Activated CD8-positive, alpha-beta memory T cell treated with anti-CD3 and anti-CD28 coated beads, Interleukin-2, amount 10 ng/mL, durations not matched to agents 7 days and 5 days (primary cell): ENCODE measurements at regions not wholly inside any gene's neighbourhood (a gene's known extent, or its start where the extent isn't known, plus 50 kb on each side); places are given as distances from the start of the nearest gene placed in this dataset.
A peak's percentile ranks its signal among the peaks of the same experiment; 100 is the strongest.

ENCODE experiments used
- ATAC-seq: fragments of 150-1000 bp; cut with Tn5 transposase; one replicate; pipeline ENCODE4 v1.10.0; 2021; ENCODE audit warnings: moderate library complexity
- CTCF ChIA-PET: fragments of 350-600 bp; sonication (Branson Sonifier 250); formaldehyde crosslinking; loops from one replicate; lab custom pipeline; 2021; ENCODE audit warnings: antibody characterized with exemption; lab: Charles Lee
- DNase-seq: peaks from one replicate; pipeline ENCODE4 v3.0.0-alpha.2; 2020
- H3K27ac Mint-ChIP-seq: one replicate; pipeline ENCODE4 v1.8.0; 2021; ENCODE audit warnings: mild to moderate bottlenecking, mixed read lengths
- H3K27me3 Mint-ChIP-seq: one replicate; pipeline ENCODE4 v1.8.0; 2021; ENCODE audit warnings: mixed read lengths
- H3K36me3 Mint-ChIP-seq: one replicate; pipeline ENCODE4 v1.8.0; 2021; ENCODE audit warnings: mild to moderate bottlenecking, mixed read lengths
- H3K4me1 Mint-ChIP-seq: one replicate; pipeline ENCODE4 v1.8.0; 2021; ENCODE audit warnings: mixed read lengths
- H3K4me3 Mint-ChIP-seq: one replicate; pipeline ENCODE4 v1.8.0; 2021; ENCODE audit warnings: mild to moderate bottlenecking, moderate library complexity, mixed read lengths
- H3K9me3 Mint-ChIP-seq: one replicate; pipeline ENCODE4 v1.8.0; 2022; ENCODE audit warnings: low read depth, mixed read lengths
- microRNA-seq: library from miRNA; unstranded; fragments of <30 nt; microRNA quantifications from one replicate; pipeline ENCODE4 v1.2.0, GENCODE V29; 2022

DNA sequence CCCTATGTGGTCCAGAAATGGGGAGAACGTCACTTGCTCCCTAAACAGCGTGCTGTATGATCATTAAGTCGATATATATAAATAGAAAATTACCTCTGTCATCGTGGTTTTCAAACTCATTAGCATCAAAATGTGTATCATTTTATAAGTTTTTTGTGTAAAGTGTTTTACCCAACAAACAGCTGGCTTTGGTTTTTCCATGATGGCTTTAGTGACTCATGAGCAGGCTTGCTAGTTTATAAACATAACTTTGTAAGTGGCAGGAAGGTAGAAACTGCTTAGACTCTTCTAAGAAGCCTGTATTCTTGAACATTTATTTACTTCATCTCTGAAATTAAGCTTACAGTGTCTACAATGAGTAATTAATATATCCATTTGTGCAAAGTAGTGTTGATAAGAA is 108.4 kb upstream of the DIPK2B start:
- ATAC-seq, result no peak
- peaks cover 5% of the 10 kb centered on the region for H3K27me3 Mint-ChIP-seq

DNA sequence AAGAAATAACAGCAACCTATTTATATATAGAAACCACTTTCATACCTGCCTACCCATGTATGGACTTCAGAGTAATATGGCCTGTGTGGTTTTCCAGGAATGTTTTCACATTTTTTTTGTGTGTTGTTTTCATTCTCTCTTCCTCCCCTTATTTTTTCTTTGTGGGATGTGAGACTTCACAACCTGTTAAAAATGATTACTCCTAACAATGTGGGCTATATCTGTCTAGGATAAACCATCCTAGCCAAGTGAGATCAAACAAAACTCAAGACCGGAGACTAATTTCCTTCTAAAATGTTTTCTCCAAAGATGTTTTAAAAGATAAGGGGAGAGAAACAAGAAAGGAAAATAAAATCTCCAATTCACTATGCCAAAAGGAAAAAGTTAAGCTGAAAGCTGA is 106.1 kb upstream of the DIPK2B start:
- no peaks in the 10 kb centered on the region for H3K36me3 Mint-ChIP-seq
- H3K4me1 Mint-ChIP-seq, result no peaks in the 10 kb centered on the region
- H3K27me3 Mint-ChIP-seq, result peaks cover 3% of the 10 kb centered on the region
- no peak overlapping the region for H3K4me3 Mint-ChIP-seq
- no peak overlapping the region for H3K27ac Mint-ChIP-seq
- CTCF ChIA-PET, result no interaction called here
- ATAC-seq (no peak), DNase-seq (no peak)
- no peaks in the 10 kb centered on the region for H3K9me3 Mint-ChIP-seq

More for the DNA sequence above, 108.4 kb upstream of the DIPK2B start:
- H3K4me3 Mint-ChIP-seq, result no peak overlapping the region
- no peaks in the 10 kb centered on the region for H3K9me3 Mint-ChIP-seq
- H3K4me1 Mint-ChIP-seq, result no peaks in the 10 kb centered on the region
- H3K36me3 Mint-ChIP-seq, result no peaks in the 10 kb centered on the region
- H3K27ac Mint-ChIP-seq, result no peak overlapping the region
- CTCF ChIA-PET, result no interaction called here
- no peak for DNase-seq

DNA sequence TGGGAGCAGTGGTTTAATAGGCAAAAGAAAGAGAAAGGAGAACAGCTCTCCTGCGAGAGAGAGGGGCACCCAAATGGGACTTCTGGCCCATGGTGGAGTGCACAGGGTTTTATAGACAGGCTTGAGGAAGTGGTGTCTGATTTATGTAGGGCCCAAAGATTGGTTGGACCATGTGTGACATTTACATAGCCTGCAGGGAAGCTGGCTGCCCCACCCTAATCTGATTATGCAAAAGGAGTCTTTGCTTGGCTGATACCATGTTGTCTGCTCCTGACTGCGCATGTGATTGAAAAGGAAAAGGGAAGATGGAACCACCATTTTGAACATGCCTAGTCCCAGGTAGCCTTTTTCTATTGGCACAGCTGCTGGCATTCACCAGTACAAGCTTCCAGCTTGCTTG is 100.0 kb upstream of the DIPK2B start:
- no peak overlapping the region for H3K27ac Mint-ChIP-seq
- H3K4me1 Mint-ChIP-seq, result no peaks in the 10 kb centered on the region
- no peaks in the 10 kb centered on the region for H3K27me3 Mint-ChIP-seq
- H3K36me3 Mint-ChIP-seq, result no peaks in the 10 kb centered on the region
- H3K9me3 Mint-ChIP-seq, result no peaks in the 10 kb centered on the region
- ATAC-seq (no peak), DNase-seq (no peak)
- CTCF ChIA-PET, result no interaction called here
- no peak overlapping the region for H3K4me3 Mint-ChIP-seq

DNA sequence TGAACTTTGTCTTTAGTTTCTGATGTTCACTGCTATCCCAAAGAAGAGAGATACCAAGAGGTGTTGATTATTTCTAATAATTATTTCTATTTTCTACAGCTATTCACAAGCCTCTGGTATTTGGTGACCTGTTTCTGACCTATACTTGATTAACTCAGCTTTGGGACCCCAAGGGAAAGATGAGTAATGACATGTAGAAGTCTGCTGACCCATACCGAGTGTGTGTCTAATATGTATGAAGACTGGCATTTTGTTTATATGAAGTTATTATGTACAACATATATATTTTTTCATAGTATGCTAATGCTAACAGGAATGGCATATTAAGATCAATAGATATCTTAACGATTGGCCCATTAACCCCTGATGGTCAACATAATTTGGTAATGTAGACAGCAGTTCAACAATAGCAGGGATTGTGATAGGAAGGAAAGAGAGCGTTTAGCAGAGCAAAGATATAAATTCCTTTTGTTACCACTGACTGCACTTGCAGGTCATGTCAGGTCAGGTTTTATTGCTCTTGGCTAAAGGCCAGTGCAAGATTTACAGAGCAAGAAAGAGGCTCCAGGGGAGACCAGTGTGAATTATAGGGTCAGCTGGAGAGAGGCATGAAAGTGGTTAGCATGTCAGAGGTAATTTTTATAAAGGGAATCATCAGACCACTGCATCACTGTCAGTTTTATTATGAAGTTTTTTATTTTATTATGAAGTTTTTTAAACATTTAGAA is 94.7 kb upstream of the DIPK2B start:
- H3K9me3 Mint-ChIP-seq, result no peaks in the 10 kb centered on the region
- ATAC-seq, result no peak
- no peaks in the 10 kb centered on the region for H3K4me1 Mint-ChIP-seq
- no peaks in the 10 kb centered on the region for H3K36me3 Mint-ChIP-seq
- no peak overlapping the region for H3K4me3 Mint-ChIP-seq
- H3K27me3 Mint-ChIP-seq, result no peaks in the 10 kb centered on the region
- DNase-seq, result no peak
- CTCF ChIA-PET, result no interaction called here
- no peak overlapping the region for H3K27ac Mint-ChIP-seq

DNA sequence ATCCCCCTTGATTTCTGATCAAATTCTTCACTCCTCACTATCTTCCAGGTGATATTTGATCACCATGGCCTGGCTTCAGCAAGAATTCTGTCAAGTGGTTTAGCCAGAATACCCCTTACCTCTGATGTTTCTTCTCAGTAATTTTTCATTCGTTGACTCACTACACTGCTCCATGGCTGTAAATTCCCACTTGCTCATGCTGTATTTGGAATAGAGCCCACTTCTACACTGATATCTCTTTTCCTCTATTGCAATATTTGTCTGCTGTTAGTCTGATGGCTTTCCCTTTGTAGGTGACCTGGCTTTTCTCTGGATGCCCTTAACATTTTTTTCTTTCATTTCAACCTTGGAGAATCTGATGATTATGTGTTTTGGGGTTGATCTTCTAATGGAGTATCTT is 73.9 kb upstream of the DIPK2B start:
- DNase-seq (no peak), ATAC-seq (no peak)
- CTCF ChIA-PET, result no interaction called here
- no peaks in the 10 kb centered on the region for H3K27me3 Mint-ChIP-seq
- no peaks in the 10 kb centered on the region for H3K9me3 Mint-ChIP-seq
- H3K27ac Mint-ChIP-seq, result no peak overlapping the region
- H3K4me3 Mint-ChIP-seq, result no peak overlapping the region
- no peaks in the 10 kb centered on the region for H3K4me1 Mint-ChIP-seq
- no peaks in the 10 kb centered on the region for H3K36me3 Mint-ChIP-seq

DNA sequence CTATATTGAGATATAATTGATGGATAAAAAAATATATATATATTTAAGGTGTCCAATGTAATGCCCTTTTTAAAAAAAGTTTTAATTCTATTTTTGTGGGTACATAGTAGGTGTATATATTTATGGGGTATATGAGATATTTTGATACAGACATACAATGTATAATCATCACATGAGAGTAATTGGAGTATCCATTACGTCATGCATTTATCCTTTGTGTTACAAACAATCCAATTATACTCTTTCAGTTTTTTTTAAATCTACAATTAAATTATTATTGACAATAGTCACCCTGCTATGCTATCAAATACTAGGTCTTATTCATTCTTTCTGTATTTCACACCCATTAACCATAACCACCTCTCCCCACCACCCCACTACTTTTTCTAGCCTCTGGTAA is 66.3 kb upstream of the DIPK2B start:
- Mint-ChIP-seq H3K4me3 (no peak overlapping the region), H3K4me1 (no peaks in the 10 kb centered on the region), H3K9me3 (no peaks in the 10 kb centered on the region), H3K27me3 (no peaks in the 10 kb centered on the region), H3K36me3 (no peaks in the 10 kb centered on the region), H3K27ac (no peak overlapping the region)
- ATAC-seq (no peak), DNase-seq (no peak)
- CTCF ChIA-PET, result no interaction called here

DNA sequence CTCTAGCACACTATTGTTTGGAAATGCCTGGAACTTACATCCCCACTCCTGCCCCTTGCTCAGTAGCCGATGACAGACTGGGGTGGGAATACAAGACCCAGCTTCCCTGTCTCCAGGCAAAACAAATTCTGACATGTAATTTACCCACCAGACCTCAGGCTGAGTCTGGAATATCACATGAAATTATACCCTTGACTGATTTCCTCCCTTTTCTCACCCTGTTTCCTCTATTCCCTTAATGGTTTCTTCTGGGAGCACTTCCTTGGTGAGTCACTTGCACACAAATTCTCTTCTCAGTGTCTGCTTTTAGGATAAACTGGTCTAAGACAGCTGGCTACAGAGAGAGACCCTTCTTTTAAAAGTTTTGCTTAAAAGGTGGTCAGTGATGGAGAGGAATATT is 65.8 kb upstream of the DIPK2B start:
- H3K4me3 Mint-ChIP-seq, result no peak overlapping the region
- H3K27ac Mint-ChIP-seq, result no peak overlapping the region
- no peaks in the 10 kb centered on the region for H3K27me3 Mint-ChIP-seq
- no peak for ATAC-seq
- CTCF ChIA-PET, result no interaction called here
- no peak for DNase-seq
- H3K9me3 Mint-ChIP-seq, result no peaks in the 10 kb centered on the region
- H3K4me1 Mint-ChIP-seq, result no peaks in the 10 kb centered on the region
- H3K36me3 Mint-ChIP-seq, result no peaks in the 10 kb centered on the region

DNA sequence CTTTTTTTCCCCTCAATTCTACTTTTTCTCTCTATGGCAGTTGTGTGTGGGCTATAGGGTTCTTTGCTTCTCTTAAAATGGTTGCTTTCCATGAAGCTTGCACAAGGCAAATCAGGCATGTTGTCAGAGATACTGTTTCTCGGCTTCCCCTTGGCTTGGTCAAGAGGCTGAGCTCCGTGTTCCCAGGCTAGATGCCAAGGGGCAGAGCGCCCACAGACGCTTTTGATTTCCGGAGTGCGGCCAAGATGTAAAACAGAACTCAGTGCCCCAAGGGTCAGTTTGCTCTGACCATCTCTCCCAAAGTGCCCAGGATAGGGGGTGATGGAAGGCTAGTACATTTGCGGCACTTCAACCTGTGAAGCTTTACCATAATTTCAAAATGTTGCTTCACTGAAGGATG is 64.2 kb upstream of the DIPK2B start:
- H3K4me1 Mint-ChIP-seq, result no peaks in the 10 kb centered on the region
- no peak overlapping the region for H3K27ac Mint-ChIP-seq
- ATAC-seq (no peak), DNase-seq (no peak)
- H3K9me3 Mint-ChIP-seq, result no peaks in the 10 kb centered on the region
- H3K36me3 Mint-ChIP-seq, result no peaks in the 10 kb centered on the region
- CTCF ChIA-PET, result no interaction called here
- H3K4me3 Mint-ChIP-seq, result no peak overlapping the region
- no peaks in the 10 kb centered on the region for H3K27me3 Mint-ChIP-seq

DNA sequence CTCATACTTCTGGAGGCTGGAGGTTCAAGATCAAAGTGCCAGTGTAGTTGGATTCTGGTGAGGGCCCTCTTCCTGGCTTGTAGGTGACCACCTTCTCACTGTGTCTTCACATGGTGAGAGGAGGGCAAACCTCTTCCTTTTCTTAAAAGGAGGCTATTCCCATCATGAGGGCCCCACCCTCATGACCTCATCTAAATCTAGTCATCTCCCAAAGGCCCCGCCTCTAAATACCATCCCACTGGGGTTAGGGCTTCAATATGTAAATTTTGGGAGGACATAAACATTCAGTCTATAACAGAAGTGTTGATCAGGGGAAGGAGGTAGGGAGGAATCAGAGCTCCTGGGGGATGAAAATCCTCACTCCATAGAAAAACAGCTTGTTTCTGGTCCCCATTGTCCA is 60.8 kb upstream of the DIPK2B start:
- Mint-ChIP-seq H3K27ac (no peak overlapping the region), H3K9me3 (no peaks in the 10 kb centered on the region), H3K27me3 (no peaks in the 10 kb centered on the region), H3K36me3 (no peaks in the 10 kb centered on the region), H3K4me3 (no peak overlapping the region), H3K4me1 (no peaks in the 10 kb centered on the region)
- no peak for ATAC-seq
- DNase-seq, result no peak
- CTCF ChIA-PET, result no interaction called here

DNA sequence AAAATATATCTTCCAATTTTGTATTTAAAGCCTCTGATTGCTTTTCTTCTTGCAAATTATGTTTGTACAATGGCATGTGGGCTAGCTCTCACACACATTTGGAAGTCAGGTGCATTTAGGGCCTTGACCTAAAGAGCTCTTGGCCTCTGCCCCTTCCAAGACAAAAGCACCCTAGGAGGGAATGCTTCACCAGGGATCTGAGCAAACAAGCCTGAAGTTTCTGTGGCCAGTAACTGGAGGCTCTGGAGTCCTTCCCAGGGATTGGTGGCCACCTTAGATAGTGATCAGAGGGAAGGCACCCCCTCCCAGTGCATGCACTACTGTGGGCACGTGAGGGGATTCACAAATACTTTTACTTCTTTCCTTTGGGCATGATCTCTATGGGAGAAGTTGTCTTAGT is 60.3 kb upstream of the DIPK2B start:
- Mint-ChIP-seq H3K4me3 (no peak overlapping the region), H3K9me3 (no peaks in the 10 kb centered on the region), H3K4me1 (no peaks in the 10 kb centered on the region), H3K27ac (no peak overlapping the region), H3K27me3 (no peaks in the 10 kb centered on the region), H3K36me3 (no peaks in the 10 kb centered on the region)
- CTCF ChIA-PET, result no interaction called here
- ATAC-seq (no peak), DNase-seq (no peak)

DNA sequence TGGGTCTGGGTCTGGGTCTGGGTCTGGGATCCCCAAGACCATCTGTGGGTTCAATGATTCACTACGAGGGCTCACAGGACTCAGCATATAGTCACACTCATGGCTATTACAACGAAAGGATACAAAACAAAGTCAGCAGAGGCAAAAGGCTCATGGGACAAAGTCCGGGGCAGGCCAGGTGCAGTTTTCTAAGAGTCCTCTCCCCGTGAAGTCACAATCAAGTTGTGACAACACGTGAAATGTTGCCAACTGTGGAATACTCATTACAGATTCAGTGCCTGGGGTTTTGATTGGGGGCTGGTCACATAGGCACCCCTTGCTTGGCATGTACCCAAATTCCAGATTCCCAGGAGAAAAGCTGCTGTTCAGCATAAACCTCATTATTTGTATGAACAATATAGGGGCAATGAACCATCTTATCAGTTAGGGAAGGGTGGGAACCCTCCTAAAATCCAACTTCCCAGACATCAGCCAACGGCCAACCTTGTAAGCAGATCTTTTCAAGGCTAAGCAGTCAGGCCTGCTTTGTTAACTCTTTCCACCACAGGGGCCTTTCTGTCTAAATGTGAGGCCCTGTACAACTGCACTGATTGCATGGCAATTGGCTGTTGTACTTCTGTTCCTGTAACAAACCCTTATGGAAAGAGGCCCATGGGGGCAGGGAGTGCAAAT is 58.2 kb upstream of the DIPK2B start:
- CTCF ChIA-PET, result no interaction called here
- no peaks in the 10 kb centered on the region for H3K27me3 Mint-ChIP-seq
- H3K4me3 Mint-ChIP-seq, result no peak overlapping the region
- no peak overlapping the region for H3K27ac Mint-ChIP-seq
- no peaks in the 10 kb centered on the region for H3K36me3 Mint-ChIP-seq
- DNase-seq (no peak), ATAC-seq (no peak)
- no peaks in the 10 kb centered on the region for H3K4me1 Mint-ChIP-seq
- H3K9me3 Mint-ChIP-seq, result no peaks in the 10 kb centered on the region

Small RNA genes lying in the stretch of these regions (microRNA-seq; reads per million reads assigned to microRNA genes)
- 18,564 reads per million, percentile 97 among the genes with 10 or more reads in this experiment for gene MIR221
- 5,044 reads per million, percentile 93 among the genes with 10 or more reads in this experiment for gene MIR222
